Liver (tissue), 8 donors: ENCODE measurements at regions not wholly inside any gene's neighbourhood (a gene's known extent, or its start where the extent isn't known, plus 50 kb on each side); places are given as distances from the start of the nearest gene placed in this dataset.

ENCODE experiments used
- DNase-seq: peaks from one replicate; pipeline ENCODE4 v3.0.0-alpha.2; 2017; ENCODE audit warnings: low spot score
- H3K27ac ChIP-seq, 2 donors: one replicate each; pipeline ENCODE4 v1.7.0; 2013; ENCODE audit warnings: inconsistent platforms in 2 of 2, low read length in 2 of 2, control low read depth in 1 of 2, low read depth in 1 of 2, mild to moderate bottlenecking in 1 of 2
- H3K27me3 ChIP-seq, 4 donors: one replicate each; pipeline versions ENCODE4 v1.6.1 to v1.7.0; 2013; ENCODE audit warnings: low read length in 3 of 4, inconsistent platforms in 1 of 4, mild to moderate bottlenecking in 1 of 4, moderate library complexity in 1 of 4; ENCODE audit not compliant: control insufficient read depth in 4 of 4, insufficient read depth in 4 of 4
- H3K36me3 ChIP-seq, 4 donors: one replicate each; pipeline versions ENCODE4 v1.6.1 to v1.7.0; 2013; ENCODE audit warnings: low read length in 3 of 4, mild to moderate bottlenecking in 3 of 4, low read depth in 1 of 4, moderate library complexity in 1 of 4; ENCODE audit not compliant: control insufficient read depth in 4 of 4, insufficient read depth in 3 of 4
- H3K4me1 ChIP-seq, 4 donors: one replicate each; pipeline versions ENCODE4 v1.6.1 to v1.7.0; 2013; ENCODE audit warnings: low read length in 3 of 4, mild to moderate bottlenecking in 3 of 4, moderate library complexity in 1 of 4; ENCODE audit not compliant: control insufficient read depth in 4 of 4, insufficient read depth in 4 of 4
- H3K4me3 ChIP-seq, 3 donors: one replicate each; pipeline versions ENCODE4 v1.6.1 to v1.7.0; 2013; ENCODE audit warnings: low read length in 3 of 3, control low read depth in 1 of 3, low read depth in 1 of 3, mild to moderate bottlenecking in 1 of 3
- H3K9ac ChIP-seq, 2 donors: one replicate each; pipeline ENCODE4 v1.7.0; 2013; ENCODE audit warnings: low read length in 2 of 2, mild to moderate bottlenecking in 2 of 2, moderate library complexity in 2 of 2, control low read depth in 1 of 2, low read depth in 1 of 2
- H3K9me3 ChIP-seq, 4 donors: one replicate each; pipeline versions ENCODE4 v1.6.1 to v1.7.0; 2013; ENCODE audit warnings: low read length in 3 of 4; ENCODE audit not compliant: control insufficient read depth in 4 of 4
- ATF3 ChIP-seq: IDR thresholded peaks from 2 replicates; pipeline ENCODE4 v1.6.1; 2016; ENCODE audit warnings: antibody characterized with exemption
- EGR1 ChIP-seq, 2 donors: IDR thresholded peaks; 2 replicates each; pipeline ENCODE4 v1.6.1; 2016 to 2018; ENCODE audit warnings: antibody characterized with exemption in 2 of 2, low read depth in 2 of 2
- FOXA1 ChIP-seq: IDR thresholded peaks from 2 replicates; pipeline ENCODE4 v1.6.1; 2016; ENCODE audit warnings: antibody characterized with exemption
- FOXA2 ChIP-seq: IDR thresholded peaks from 2 replicates; pipeline ENCODE4 v1.6.1; 2016; ENCODE audit warnings: antibody characterized with exemption
- GABPA ChIP-seq, 2 donors: IDR thresholded peaks in 1 of 2; conservative IDR thresholded peaks in 1 of 2; 2 replicates each; pipeline ENCODE4 v1.6.1; 2016; ENCODE audit warnings: antibody characterized with exemption in 2 of 2, mild to moderate bottlenecking in 1 of 2, moderate library complexity in 1 of 2
- HNF4A ChIP-seq, 2 donors: conservative IDR thresholded peaks; 2 replicates each; pipeline ENCODE4 v1.6.1; 2016; ENCODE audit warnings: antibody characterized with exemption in 2 of 2, mild to moderate bottlenecking in 2 of 2
- HNF4G ChIP-seq: IDR thresholded peaks from 2 replicates; pipeline ENCODE4 v1.6.1; 2016; ENCODE audit warnings: antibody characterized with exemption
- NR2F2 ChIP-seq: IDR thresholded peaks from 2 replicates; pipeline ENCODE4 v1.6.1; 2016; ENCODE audit warnings: antibody characterized with exemption
- RAD21 ChIP-seq, 2 donors: IDR thresholded peaks; 2 replicates each; pipeline ENCODE4 v1.6.1; 2016; ENCODE audit warnings: antibody characterized with exemption in 2 of 2, mild to moderate bottlenecking in 2 of 2
- RXRA ChIP-seq, 2 donors: IDR thresholded peaks; 2 replicates each; pipeline ENCODE4 v1.6.1; 2017 to 2018; ENCODE audit warnings: antibody characterized with exemption in 2 of 2, mild to moderate bottlenecking in 1 of 2
- YY1 ChIP-seq: IDR thresholded peaks from 2 replicates; pipeline ENCODE4 v1.6.1; 2016; ENCODE audit warnings: antibody characterized with exemption, mild to moderate bottlenecking
- WGBS: extraction: QIAGEN DNeasy Blood & Tissue Kit; methylation state at CpG from one replicate; pipeline ENCODE4 v1.1.7; 2013; 5-methylcytosine and 5-hydroxymethylcytosine counted together
- TF ChIP-seq, protein P1 (sequence below): IDR thresholded peaks from 2 replicates; pipeline ENCODE4 v1.6.1; 2016; ENCODE audit warnings: antibody characterized with exemption, mild to moderate bottlenecking
- TF ChIP-seq, protein P2 (sequence below): fragments of 150-350 bp; IDR thresholded peaks from 2 replicates; pipeline ENCODE4 v1.5.1; 2017; ENCODE audit warnings: improper control_type of control experiment, low read depth, low read length; ENCODE audit not compliant: missing input control
- TF ChIP-seq, protein P3 (sequence below): IDR thresholded peaks from 2 replicates; pipeline ENCODE4 v1.6.1; 2016; ENCODE audit warnings: antibody characterized with exemption
- donor health status: healthy.
- donor health status: healthy.
- donor health status: healthy.
- donor health status: healthy.
- donor health status: healthy.

DNA sequence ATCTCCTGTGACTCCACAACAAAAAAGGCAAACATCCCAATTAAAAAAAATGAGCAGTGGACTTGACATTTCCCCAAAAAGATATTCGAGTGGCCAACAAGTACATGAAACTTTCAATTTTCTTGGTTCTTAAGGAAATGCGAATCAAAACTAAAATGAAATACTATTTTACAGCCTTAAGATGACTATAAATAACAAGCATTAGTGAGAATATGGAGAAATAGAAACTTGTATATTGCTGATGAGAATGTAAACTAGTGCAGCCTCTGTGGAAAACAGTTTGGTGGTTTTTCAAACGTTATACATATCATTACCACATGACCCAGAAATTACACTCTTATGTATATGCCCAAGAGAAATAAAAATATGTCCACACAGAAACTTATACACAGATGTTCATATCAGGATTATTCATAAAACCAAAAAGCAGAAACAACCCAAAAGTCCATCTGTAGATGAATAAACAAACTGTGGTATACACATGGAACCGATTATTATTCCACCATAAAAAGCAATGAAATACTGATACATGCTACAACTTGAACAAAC, 153.2 kb upstream of the GPR149 start (continued):
- TF ChIP-seq, protein P1, sequence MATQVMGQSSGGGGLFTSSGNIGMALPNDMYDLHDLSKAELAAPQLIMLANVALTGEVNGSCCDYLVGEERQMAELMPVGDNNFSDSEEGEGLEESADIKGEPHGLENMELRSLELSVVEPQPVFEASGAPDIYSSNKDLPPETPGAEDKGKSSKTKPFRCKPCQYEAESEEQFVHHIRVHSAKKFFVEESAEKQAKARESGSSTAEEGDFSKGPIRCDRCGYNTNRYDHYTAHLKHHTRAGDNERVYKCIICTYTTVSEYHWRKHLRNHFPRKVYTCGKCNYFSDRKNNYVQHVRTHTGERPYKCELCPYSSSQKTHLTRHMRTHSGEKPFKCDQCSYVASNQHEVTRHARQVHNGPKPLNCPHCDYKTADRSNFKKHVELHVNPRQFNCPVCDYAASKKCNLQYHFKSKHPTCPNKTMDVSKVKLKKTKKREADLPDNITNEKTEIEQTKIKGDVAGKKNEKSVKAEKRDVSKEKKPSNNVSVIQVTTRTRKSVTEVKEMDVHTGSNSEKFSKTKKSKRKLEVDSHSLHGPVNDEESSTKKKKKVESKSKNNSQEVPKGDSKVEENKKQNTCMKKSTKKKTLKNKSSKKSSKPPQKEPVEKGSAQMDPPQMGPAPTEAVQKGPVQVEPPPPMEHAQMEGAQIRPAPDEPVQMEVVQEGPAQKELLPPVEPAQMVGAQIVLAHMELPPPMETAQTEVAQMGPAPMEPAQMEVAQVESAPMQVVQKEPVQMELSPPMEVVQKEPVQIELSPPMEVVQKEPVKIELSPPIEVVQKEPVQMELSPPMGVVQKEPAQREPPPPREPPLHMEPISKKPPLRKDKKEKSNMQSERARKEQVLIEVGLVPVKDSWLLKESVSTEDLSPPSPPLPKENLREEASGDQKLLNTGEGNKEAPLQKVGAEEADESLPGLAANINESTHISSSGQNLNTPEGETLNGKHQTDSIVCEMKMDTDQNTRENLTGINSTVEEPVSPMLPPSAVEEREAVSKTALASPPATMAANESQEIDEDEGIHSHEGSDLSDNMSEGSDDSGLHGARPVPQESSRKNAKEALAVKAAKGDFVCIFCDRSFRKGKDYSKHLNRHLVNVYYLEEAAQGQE = no peak
- TF ChIP-seq HNF4G = no peak
- no peak for TF ChIP-seq HNF4A (conservative IDR thresholded peaks at IDR 0.05)
- TF ChIP-seq RXRA (IDR thresholded peaks at IDR 0.05) = no peak
- no peak for TF ChIP-seq RAD21 (IDR thresholded peaks at IDR 0.05)
- TF ChIP-seq ATF3 = no peak

DNA sequence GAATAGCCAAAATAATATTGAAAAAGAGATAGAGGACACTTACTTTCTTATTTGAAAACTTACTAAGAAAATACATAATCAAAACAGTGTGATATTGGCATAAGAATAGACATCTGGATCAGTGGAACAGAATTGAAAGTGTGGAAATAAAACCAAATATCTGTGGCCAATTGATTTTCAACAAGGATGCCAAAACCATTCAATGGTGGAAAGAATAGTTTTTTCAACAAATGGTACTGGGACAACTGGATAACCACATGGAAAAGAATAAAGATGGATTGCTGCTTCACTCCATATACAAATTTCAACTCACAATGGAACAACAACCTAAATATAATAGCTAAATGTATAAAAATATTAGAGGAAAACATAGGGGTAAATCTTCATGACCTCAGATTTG, 152.5 kb upstream of the GPR149 start:
- Histone ChIP-seq H3K27me3 (peaks cover 0 to 2% (median 0%) of the 10 kb centered on the region in 4 donors), H3K36me3 (no peaks in the 10 kb centered on the region), H3K9me3 (no peaks in the 10 kb centered on the region), H3K4me3 (no peak overlapping the region), H3K9ac (no peak overlapping the region), H3K27ac (no peak overlapping the region), H3K4me1 (no peaks in the 10 kb centered on the region)
- DNase-seq = no peak
- TF ChIP-seq RXRA (IDR thresholded peaks at IDR 0.05) (no peak), NR2F2 (no peak)
- TF ChIP-seq, protein P2, sequence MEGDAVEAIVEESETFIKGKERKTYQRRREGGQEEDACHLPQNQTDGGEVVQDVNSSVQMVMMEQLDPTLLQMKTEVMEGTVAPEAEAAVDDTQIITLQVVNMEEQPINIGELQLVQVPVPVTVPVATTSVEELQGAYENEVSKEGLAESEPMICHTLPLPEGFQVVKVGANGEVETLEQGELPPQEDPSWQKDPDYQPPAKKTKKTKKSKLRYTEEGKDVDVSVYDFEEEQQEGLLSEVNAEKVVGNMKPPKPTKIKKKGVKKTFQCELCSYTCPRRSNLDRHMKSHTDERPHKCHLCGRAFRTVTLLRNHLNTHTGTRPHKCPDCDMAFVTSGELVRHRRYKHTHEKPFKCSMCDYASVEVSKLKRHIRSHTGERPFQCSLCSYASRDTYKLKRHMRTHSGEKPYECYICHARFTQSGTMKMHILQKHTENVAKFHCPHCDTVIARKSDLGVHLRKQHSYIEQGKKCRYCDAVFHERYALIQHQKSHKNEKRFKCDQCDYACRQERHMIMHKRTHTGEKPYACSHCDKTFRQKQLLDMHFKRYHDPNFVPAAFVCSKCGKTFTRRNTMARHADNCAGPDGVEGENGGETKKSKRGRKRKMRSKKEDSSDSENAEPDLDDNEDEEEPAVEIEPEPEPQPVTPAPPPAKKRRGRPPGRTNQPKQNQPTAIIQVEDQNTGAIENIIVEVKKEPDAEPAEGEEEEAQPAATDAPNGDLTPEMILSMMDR = no peak

GRCh38 chr3:154571553-154572226, 141.7 kb upstream of the GPR149 start:
- Histone ChIP-seq H3K36me3 (no peaks in the 10 kb centered on the region), H3K4me1 (no peaks in the 10 kb centered on the region), H3K4me3 (no peak overlapping the region), H3K9me3 (peaks cover 0 to 2% (median 1%) of the 10 kb centered on the region in 4 donors), H3K9ac (no peak overlapping the region), H3K27me3 (no peaks in the 10 kb centered on the region), H3K27ac (no peak overlapping the region)
- DNase-seq = no peak
- WGBS = 69% methylated on average over 4 of the region's 4 CpGs
- no peak for TF ChIP-seq GABPA (IDR thresholded peaks at IDR 0.05 in 1 of 2, conservative IDR thresholded peaks at IDR 0.05 in 1 of 2)
- TF ChIP-seq HNF4G = no peak
- no peak for TF ChIP-seq YY1
- TF ChIP-seq, protein P2 = no peak
- no peak for TF ChIP-seq EGR1 (IDR thresholded peaks at IDR 0.05; ENCODE audit: low read depth in 2 of 2)
- no peak for TF ChIP-seq RXRA (IDR thresholded peaks at IDR 0.05)
- TF ChIP-seq, protein P3, sequence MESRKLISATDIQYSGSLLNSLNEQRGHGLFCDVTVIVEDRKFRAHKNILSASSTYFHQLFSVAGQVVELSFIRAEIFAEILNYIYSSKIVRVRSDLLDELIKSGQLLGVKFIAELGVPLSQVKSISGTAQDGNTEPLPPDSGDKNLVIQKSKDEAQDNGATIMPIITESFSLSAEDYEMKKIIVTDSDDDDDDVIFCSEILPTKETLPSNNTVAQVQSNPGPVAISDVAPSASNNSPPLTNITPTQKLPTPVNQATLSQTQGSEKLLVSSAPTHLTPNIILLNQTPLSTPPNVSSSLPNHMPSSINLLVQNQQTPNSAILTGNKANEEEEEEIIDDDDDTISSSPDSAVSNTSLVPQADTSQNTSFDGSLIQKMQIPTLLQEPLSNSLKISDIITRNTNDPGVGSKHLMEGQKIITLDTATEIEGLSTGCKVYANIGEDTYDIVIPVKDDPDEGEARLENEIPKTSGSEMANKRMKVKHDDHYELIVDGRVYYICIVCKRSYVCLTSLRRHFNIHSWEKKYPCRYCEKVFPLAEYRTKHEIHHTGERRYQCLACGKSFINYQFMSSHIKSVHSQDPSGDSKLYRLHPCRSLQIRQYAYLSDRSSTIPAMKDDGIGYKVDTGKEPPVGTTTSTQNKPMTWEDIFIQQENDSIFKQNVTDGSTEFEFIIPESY = no peak
- no peak for TF ChIP-seq FOXA2
- TF ChIP-seq, protein P1 = no peak
- TF ChIP-seq RAD21 (IDR thresholded peaks at IDR 0.05) = no peak
- no peak for TF ChIP-seq FOXA1
- TF ChIP-seq ATF3 = no peak
